T-helper 1 cell (primary cell): ENCODE measurements at regions not wholly inside any gene's neighbourhood (a gene's known extent, or its start where the extent isn't known, plus 50 kb on each side); places are given as distances from the start of the nearest gene placed in this dataset.
A peak's percentile ranks its signal among the peaks of the same experiment; 100 is the strongest.
"Not testable (repeated sequence)": the region's sequence is repeated elsewhere in the genome, so short reads cannot be mapped to it uniquely, and the experiment has no call there.

ENCODE experiments used
- DNase-seq, 5 donors: peaks; one replicate each; pipeline ENCODE4 v3.0.0-alpha.2; 2012 to 2020

DNA sequence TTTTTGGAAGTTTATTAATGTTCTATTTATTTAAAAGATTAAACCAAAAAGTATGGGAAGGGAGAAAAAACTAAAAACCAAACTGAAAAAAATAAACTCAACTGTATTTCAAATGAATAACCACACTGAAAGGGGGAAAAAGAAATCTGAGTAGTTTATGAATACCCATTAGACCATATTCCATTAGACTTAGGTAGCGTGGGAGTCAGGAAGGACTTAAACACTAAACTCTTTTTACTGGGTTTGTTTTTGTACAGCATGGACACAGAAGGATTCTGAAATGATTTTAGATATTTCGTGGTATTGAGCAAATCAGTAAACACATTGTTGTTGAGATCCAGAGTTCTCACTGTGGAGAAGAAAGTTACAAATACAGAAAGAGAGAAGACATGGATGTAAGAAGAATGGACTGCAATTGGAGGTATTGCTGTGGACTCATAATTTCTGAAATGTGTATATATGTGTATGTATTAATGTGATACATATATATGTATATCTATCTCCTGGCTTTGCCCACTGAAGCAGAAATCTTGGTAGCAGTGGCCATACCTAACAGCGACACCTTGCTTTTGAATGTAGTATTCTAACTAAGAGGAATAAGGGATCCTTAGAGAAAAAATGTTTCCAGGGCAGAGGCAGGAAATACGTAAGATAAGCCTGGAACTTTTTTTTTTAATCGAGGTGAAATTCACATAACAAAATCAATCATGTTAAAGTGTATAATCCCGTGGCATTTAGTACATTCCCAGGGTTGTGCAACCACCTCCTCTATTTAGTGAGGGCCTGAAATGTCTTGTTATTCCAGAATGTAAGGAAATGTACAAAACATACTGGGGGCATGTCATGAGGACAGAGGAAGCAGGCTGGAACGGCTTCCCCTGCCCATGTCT is 228.8 kb downstream of the SMARCA2 start:
- DNase-seq = no peak

DNA sequence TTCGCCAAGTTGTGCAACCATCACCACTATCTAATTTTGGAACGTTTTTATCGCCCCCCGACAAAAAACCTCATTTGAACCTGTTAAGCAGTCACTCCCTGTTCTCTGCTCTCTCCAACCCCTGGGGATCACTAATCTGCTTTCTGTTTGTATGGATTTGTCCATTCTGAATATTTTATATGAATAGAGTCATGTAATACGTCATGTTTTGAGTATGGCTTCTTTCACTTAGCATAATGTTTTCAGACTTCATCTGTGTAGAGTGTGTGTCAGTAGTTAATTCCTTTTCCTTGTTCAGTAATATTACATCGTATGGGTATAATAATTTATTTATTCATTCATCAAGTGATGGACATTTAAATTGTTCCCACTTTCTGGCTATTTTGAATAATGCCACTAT is 232.2 kb downstream of the SMARCA2 start:
- DNase-seq = no peak

DNA sequence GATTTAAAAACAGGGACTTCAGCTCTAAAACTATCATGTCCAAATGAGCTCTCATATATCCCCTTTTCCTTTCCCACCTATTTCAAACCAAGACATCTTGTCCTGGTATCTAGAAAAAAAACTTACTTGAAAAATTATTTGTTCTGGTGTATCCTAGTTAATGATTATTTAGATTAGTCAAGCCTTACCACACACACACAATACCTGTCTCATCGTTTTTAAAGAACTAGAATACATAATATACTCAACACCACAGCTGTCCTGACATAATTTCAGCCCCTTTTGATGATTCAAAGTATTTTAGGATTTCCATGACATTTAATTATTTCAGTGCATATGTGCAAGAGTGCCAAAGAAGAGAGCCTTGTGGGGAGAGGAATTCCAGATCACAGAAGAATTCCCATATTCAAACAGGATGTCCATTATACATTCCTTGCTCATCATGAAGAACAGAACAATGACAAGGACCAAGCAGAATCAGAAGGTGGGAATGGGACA is 233.7 kb downstream of the SMARCA2 start:
- DNase-seq = no peak

DNA sequence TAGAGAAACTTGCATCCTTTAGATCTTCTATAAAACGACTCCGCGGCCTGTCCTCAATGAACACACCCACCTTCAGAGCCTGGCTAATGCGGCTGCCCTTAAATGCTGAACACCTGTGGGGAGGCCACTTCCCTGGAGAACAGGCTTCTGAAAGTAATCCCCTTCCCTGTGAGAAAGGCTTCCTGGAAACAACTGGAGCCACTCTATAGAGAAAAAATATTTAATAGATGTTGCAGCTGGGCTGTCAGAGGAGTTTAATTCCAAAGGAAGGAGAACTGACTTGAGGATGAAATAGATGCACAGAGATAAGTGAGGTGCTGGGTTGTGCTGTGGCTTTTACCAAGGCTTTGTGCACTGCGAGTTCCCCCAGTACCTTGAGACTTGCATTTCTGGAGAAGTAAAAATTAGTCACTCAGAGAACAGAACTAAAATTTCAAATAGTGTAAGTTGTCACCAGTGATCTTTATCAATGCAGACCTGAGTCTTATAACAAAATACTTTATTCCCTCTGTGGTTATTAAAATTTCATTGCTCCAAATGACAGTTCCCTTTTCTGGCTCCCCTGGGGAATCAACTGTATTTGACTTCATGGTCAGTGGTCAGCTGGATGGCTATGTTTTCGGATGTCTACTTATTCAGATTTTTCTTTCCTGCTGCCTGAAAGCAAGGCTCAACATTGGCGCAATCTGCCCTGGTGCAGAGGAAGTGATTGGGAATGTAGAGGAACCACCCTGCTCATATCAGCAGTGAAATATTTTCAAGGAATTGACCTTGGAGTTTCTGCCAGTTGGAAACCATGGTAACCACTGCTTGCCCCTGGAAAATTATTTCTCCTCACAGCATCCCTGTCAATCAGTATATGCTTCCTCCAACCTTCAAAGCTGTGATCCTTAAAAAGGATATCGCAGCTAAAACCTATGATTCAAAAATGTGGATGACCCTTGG is 238.8 kb downstream of the SMARCA2 start:
- no peak for DNase-seq

- DNase-seq = no peak
These were observed 240.0 kb downstream of the SMARCA2 start for GRCh38 chr9:2255128-2255527.

DNA sequence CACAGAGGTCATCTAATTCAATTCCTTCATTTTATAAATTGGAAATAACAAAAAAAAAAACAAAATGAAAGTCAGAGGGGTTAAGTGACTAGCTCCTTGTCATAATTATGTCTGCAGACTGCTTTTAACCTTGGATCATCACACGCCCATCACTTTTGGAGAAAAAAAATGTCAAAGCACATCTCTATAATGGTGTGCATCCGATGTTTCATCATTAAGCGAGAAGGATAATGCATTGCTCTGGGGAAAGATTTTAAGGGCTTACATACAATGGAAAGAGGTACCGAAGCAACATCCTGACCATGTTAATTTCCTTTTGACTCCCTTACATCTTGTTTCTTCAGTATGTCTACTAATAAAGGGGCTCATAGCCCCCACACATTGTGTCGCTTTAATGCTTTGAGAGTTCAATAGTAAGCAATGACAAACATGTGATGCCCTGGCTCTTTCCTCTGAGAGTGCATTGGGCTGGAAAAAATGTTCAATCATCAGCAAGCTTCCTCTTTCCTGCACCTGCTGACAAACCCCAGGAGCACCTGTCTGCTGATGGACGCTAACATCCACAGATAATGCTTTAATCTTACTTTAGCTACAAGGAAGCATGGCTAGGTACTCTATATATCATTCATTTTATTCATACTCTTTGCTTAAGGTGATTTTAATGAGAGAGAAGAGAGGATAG is 242.2 kb downstream of the SMARCA2 start:
- no peak for DNase-seq

DNA sequence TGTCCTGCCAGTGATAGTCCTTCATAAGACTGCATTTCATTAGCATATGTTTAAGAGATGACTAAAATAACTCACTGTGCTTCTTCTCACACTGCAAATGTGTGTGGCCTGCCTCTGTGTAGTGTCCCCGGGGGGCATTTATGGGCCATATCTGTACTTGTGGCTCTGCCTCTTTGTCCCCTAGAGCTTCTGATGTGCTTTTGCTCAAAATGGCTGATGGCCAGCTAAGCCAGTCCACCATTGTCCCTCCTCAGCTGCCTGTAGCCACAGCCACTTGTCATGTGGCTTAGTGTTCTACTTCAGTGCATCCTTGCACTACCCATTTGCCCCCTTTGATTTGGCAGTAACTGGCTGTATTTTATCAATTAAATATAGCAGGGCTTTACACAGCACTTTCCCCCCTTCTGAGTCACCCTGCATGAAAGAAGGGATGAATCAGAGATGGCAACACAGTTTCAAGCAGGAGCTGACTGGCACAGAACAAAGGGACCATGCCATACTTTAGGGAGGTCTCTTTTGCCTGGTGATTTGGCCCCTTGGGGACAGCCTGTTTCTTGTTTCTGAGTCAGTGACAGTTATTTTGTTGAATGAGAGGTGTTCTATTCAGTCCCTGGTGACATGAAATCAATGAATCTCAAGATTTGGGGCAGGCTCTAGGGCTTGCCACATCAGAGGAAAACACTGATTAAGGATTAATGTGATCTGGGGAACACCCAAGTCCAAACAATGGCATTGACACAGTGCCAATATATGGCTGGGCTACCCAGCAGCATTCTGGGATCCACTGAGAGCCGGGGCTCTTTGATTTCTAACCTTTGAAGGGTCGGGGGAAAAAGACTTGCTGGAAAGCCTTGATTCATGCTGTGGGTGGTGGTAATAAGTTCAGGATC is 245.5 kb downstream of the SMARCA2 start:
- DNase-seq = no peak

DNA sequence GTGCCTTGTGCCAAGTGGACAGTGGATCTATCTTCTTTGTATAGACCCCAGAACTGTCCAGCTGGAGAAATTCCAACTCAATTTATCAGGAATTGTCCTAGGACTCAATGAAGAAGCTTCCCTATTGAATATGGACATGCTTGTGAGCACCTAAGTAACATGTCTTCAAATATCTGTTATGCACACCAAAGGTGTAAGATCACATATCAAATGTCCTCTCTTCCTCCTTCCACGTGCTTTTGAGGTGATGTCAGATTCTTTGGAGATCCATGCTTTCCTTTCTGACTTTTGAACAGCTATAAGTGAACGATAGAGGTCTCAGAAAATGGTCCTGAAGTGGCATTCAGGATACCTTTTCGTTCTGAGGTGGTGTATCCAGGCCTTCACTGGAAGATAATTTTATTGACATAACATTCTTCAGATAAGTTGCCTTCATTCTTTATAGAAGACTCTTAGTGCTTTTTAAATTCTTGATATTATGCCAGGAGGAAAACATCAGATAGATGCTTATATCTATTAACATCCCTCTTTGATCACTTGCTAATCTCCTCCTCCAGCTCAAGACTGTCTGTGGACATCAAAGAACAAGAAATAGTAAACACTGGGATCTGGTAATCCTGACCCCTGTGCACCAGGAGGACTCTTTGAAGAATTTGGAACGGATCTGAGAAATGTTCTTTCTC is 246.4 kb downstream of the SMARCA2 start:
- DNase-seq = no peak

GRCh38 chr9:2262386-2263071 is 247.4 kb downstream of the SMARCA2 start:
- DNase-seq = no peak

DNA sequence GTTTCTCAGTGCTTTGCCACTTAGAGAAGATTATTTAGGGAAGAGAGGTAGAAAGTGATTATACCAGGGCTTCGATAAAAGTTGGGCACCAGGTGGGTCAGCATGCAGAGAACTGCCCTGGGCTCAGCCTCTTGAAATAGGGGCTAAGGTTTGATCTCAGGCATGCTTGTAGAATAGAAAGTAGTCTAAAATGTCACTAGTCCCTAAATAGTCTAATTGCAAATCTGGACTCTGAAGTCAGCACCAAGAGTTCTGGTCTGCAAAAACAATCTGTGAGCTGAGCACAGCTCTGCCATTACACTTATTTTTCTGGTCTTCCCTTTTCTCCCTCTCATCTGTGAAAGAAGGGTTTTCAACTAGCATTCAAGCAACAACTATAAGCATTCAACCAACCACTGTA is 248.0 kb downstream of the SMARCA2 start:
- no peak for DNase-seq

GRCh38 chr9:2263665-2264064 is 248.5 kb downstream of the SMARCA2 start:
- no peak for DNase-seq

GRCh38 chr9:2264081-2264480 is 248.9 kb downstream of the SMARCA2 start:
- DNase-seq = no peak

- DNase-seq = no peak
These were observed 252.1 kb downstream of the SMARCA2 start for GRCh38 chr9:2267181-2267745.

DNA sequence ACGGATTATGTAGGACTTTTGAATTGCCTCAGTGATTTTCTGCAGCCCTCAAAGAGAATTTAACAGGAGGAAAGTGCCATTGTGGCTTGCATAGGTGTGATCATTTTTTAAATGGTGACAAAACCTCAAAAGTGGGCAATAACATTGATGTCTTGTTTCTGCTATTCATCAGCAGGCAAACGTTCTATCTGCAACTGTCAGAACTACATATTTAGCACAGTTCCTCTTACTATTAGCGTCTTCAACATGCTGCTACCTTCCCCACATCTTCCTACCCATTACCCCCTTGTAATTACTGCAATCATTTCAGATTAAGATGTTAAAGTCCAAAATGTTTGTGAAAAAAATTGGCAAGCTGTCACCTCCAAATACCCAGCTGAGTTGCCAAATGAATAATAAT is 254.6 kb downstream of the SMARCA2 start:
- DNase-seq = no peak

GRCh38 chr9:2270565-2270964 is 255.4 kb downstream of the SMARCA2 start:
- DNase-seq = no peak

GRCh38 chr9:2271426-2271825 is 256.3 kb downstream of the SMARCA2 start:
- peak in 1 of 5 donors; percentile 65 for DNase-seq

GRCh38 chr9:2274762-2275161 is 259.6 kb downstream of the SMARCA2 start:
- no peak for DNase-seq

DNA sequence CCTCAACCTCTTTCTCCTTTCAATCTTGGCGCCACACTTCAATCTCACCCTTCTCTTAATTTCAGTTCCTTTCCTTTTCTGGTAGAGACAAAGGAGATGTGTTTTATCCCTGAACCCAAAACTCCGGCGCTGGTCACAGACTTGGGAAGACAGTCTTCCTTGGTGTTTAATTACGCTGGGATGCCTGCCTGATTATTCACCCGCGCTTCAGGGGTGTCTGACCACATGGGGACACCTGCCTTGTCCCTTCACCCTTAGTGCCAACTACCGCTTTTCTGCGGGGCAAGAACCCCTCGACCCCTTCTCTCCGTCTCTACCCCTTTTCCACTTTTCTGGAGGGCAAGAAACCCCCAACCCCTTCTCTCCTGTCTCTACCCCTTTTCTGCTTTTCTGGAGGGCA is 261.1 kb downstream of the SMARCA2 start:
- DNase-seq = no peak

DNA sequence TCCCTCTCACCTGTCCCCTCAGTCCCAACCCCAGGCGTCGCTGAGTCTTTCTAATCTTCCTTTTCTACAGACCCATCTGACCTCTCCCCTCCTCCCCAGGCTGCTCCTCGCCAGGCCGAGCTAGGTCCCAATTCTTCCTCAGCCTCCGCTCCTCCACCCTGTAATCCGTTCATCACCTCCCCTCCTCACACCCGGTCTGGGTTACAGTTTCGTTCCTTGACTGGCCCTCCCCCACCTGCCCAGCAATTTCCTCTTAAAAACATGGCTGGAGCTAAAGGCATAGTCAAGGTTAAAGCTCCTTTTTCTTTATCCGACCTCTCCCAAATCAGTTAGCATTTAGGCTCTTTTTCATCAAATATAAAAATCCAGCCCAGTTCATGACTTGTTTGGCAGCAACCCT is 262.0 kb downstream of the SMARCA2 start:
- not testable (repeated sequence) for DNase-seq

GRCh38 chr9:2277644-2278043 is 262.5 kb downstream of the SMARCA2 start:
- not testable (repeated sequence) for DNase-seq
